ENCODE measurements at regions not wholly inside any gene's neighbourhood (a gene's known extent, or its start where the extent isn't known, plus 50 kb on each side); places are given as distances from the start of the nearest gene placed in this dataset.

GRCh38 chr2:48132271-48132625, 182.2 kb upstream of the FOXN2 start:
- DNase-seq (ENCODE audit: low read depth): no peak
- no peak for TF ChIP-seq CTCF (IDR thresholded peaks at IDR 0.05; ENCODE audit: insufficient read depth, low read length, poor library complexity, severe bottlenecking)
- Histone ChIP-seq H3K27me3 (ENCODE audit: control insufficient read depth, insufficient read depth, low read length) (no peaks in the 10 kb centered on the region), H3K36me3 (ENCODE audit: control insufficient read depth, insufficient read depth, low read length) (no peaks in the 10 kb centered on the region), H3K4me3 (ENCODE audit: low read depth, low read length) (no peak overlapping the region)

GRCh38 chr2:48134704-48135103, 179.8 kb upstream of the FOXN2 start:
- TF ChIP-seq CTCF (IDR thresholded peaks at IDR 0.05; ENCODE audit: insufficient read depth, low read length, poor library complexity, severe bottlenecking): no peak

GRCh38 chr2:48135797-48136196, 178.7 kb upstream of the FOXN2 start:
- Histone ChIP-seq H3K36me3 (ENCODE audit: control insufficient read depth, insufficient read depth, low read length) (no peaks in the 10 kb centered on the region), H3K4me3 (ENCODE audit: low read depth, low read length) (no peak overlapping the region), H3K27me3 (ENCODE audit: control insufficient read depth, insufficient read depth, low read length) (no peaks in the 10 kb centered on the region)
- no peak for DNase-seq (ENCODE audit: low read depth)
- TF ChIP-seq CTCF (IDR thresholded peaks at IDR 0.05; ENCODE audit: insufficient read depth, low read length, poor library complexity, severe bottlenecking): no peak

More at GRCh38 chr2:48134704-48135103, 179.8 kb upstream of the FOXN2 start:
- Histone ChIP-seq H3K27me3 (ENCODE audit: control insufficient read depth, insufficient read depth, low read length) (no peaks in the 10 kb centered on the region), H3K36me3 (ENCODE audit: control insufficient read depth, insufficient read depth, low read length) (no peaks in the 10 kb centered on the region), H3K4me3 (ENCODE audit: low read depth, low read length) (no peak overlapping the region)
- no peak for DNase-seq (ENCODE audit: low read depth)

- no peaks in the 10 kb centered on the region for H3K36me3 ChIP-seq (ENCODE audit: control insufficient read depth, insufficient read depth, low read length)
- no peak for DNase-seq (ENCODE audit: low read depth)
- no peak overlapping the region for H3K4me3 ChIP-seq (ENCODE audit: low read depth, low read length)
- no peak for TF ChIP-seq CTCF (IDR thresholded peaks at IDR 0.05; ENCODE audit: insufficient read depth, low read length, poor library complexity, severe bottlenecking)
- H3K27me3 ChIP-seq (ENCODE audit: control insufficient read depth, insufficient read depth, low read length): no peaks in the 10 kb centered on the region
Observed at GRCh38 chr2:48137829-48138228, 176.7 kb upstream of the FOXN2 start.

GRCh38 chr2:48138898-48139297, 175.6 kb upstream of the FOXN2 start:
- H3K4me3 ChIP-seq (ENCODE audit: low read depth, low read length): no peak overlapping the region
- no peak for TF ChIP-seq CTCF (IDR thresholded peaks at IDR 0.05; ENCODE audit: insufficient read depth, low read length, poor library complexity, severe bottlenecking)
- no peak for DNase-seq (ENCODE audit: low read depth)
- H3K36me3 ChIP-seq (ENCODE audit: control insufficient read depth, insufficient read depth, low read length): no peaks in the 10 kb centered on the region
- no peaks in the 10 kb centered on the region for H3K27me3 ChIP-seq (ENCODE audit: control insufficient read depth, insufficient read depth, low read length)

- no peak for TF ChIP-seq CTCF (IDR thresholded peaks at IDR 0.05; ENCODE audit: insufficient read depth, low read length, poor library complexity, severe bottlenecking)
- H3K4me3 ChIP-seq (ENCODE audit: low read depth, low read length): no peak overlapping the region
Observed at GRCh38 chr2:48140586-48140985, 173.9 kb upstream of the FOXN2 start.

More at GRCh38 chr2:48140586-48140985, 173.9 kb upstream of the FOXN2 start:
- H3K36me3 ChIP-seq (ENCODE audit: control insufficient read depth, insufficient read depth, low read length): no peaks in the 10 kb centered on the region
- DNase-seq (ENCODE audit: low read depth): no peak
- no peaks in the 10 kb centered on the region for H3K27me3 ChIP-seq (ENCODE audit: control insufficient read depth, insufficient read depth, low read length)

Measured in kidney epithelial cell (primary cell).